ENCODE measurements at regions not wholly inside any gene's neighbourhood (a gene's known extent, or its start where the extent isn't known, plus 50 kb on each side); places are given as distances from the start of the nearest gene placed in this dataset.

- Histone ChIP-seq H3K27me3 (ENCODE audit: control insufficient read depth, insufficient read depth, low read length) (peaks cover 30% of the 10 kb centered on the region), H4K8ac (ENCODE audit: low read depth in 2 of 2, low read length in 2 of 2) (no peak overlapping the region), H4K5ac (ENCODE audit: low read depth, low read length) (no peak overlapping the region), H3K27ac (ENCODE audit: insufficient read depth, low read length) (no peak overlapping the region), H3K14ac (replicated peaks; ENCODE audit: low read depth, low read length) (no peak overlapping the region), H3K56ac (ENCODE audit: extremely low read depth, insufficient read depth, low read length) (no peak overlapping the region), H3K23ac (ENCODE audit: low read depth, low read length) (no peak overlapping the region), H3K36me3 (ENCODE audit: control insufficient read depth, insufficient read depth, low read length) (no peaks in the 10 kb centered on the region), H2BK5ac (ENCODE audit: low read depth, low read length, poor library complexity, severe bottlenecking) (no peak overlapping the region), H2BK20ac (ENCODE audit: low read depth, low read length) (no peak overlapping the region), H4K20me1 (ENCODE audit: insufficient read depth, low read length) (no peaks in the 10 kb centered on the region), H2BK15ac (ENCODE audit: low read depth, low read length) (no peak overlapping the region), H4K91ac (ENCODE audit: insufficient read depth, low read depth, low read length) (no peak overlapping the region), H3K4ac (ENCODE audit: low read depth, low read length) (no peak overlapping the region), H3K4me1 (ENCODE audit: control insufficient read depth, insufficient read depth, low read length) (no peaks in the 10 kb centered on the region), H3K4me3 (ENCODE audit: insufficient read depth, low read depth, low read length) (no peak overlapping the region), H3K9me1 (ENCODE audit: insufficient read depth, low read length) (no peaks in the 10 kb centered on the region), H2BK120ac (ENCODE audit: low read depth, low read length) (no peak overlapping the region), H2AK9ac (replicated peaks; ENCODE audit: low read depth, low read length, poor library complexity) (no peak overlapping the region), H3K4me2 (ENCODE audit: low read depth, low read length) (no peak overlapping the region), H3K9me3 (ENCODE audit: control insufficient read depth, insufficient read depth, low read length) (no peaks in the 10 kb centered on the region), H3K18ac (ENCODE audit: low read depth, low read length) (no peak overlapping the region), H2AFZ (replicated peaks; ENCODE audit: low read length, poor library complexity) (no peak overlapping the region), H3K9ac (ENCODE audit: low read depth, low read length) (no peak overlapping the region), H3K79me1 (ENCODE audit: low read depth in 1 of 2, low read length in 2 of 2) (no peaks in the 10 kb centered on the region), H2AK5ac (ENCODE audit: low read depth, low read length) (no peak overlapping the region)
- no peak for DNase-seq
- dilution Hi-C loops (cut with HindIII; ENCODE audit: low sequenced_read_pairs, unreplicated experiment) (no loop called here), intact Hi-C loops (cut with micrococcal nuclease) (no loop called here), in situ Hi-C loops (cut with MboI; ENCODE audit: low sequenced_read_pairs) (no loop called here)
- POLR2A ChIA-PET (ENCODE audit: unreplicated experiment) = no interaction called here
- ATAC-seq (ENCODE audit: low read depth) = no peak
- TF ChIP-seq MAFK (IDR thresholded peaks at IDR 0.05; ENCODE audit: low read depth, low read length) (no peak), BHLHE40 (IDR thresholded peaks at IDR 0.05; ENCODE audit: low read depth, low read length) (no peak), FOS (IDR thresholded peaks at IDR 0.05; ENCODE audit: low read depth, low read length) (no peak), MXI1 (IDR thresholded peaks at IDR 0.05; ENCODE audit: borderline replicate concordance, low read depth, low read length) (no peak), CEBPB (IDR thresholded peaks at IDR 0.05; ENCODE audit: low read depth, low read length) (no peak), NFE2L2 (IDR thresholded peaks at IDR 0.05; ENCODE audit: low read depth, low read length) (no peak)
- TF ChIP-seq, protein P1, sequence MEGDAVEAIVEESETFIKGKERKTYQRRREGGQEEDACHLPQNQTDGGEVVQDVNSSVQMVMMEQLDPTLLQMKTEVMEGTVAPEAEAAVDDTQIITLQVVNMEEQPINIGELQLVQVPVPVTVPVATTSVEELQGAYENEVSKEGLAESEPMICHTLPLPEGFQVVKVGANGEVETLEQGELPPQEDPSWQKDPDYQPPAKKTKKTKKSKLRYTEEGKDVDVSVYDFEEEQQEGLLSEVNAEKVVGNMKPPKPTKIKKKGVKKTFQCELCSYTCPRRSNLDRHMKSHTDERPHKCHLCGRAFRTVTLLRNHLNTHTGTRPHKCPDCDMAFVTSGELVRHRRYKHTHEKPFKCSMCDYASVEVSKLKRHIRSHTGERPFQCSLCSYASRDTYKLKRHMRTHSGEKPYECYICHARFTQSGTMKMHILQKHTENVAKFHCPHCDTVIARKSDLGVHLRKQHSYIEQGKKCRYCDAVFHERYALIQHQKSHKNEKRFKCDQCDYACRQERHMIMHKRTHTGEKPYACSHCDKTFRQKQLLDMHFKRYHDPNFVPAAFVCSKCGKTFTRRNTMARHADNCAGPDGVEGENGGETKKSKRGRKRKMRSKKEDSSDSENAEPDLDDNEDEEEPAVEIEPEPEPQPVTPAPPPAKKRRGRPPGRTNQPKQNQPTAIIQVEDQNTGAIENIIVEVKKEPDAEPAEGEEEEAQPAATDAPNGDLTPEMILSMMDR (conservative IDR thresholded peaks at IDR 0.05; ENCODE audit: low read depth, low read length) = no peak
- CTCF ChIA-PET = no interaction called here
- BruUV-seq (replicated peaks) = no TSS peak
- WGBS, 2 experiments (ENCODE audit: extremely low coverage in 2 of 2, insufficient read length in 1 of 2) = 33% methylated on average over 1 of the region's 8 CpGs; no CpG with 5 or more reads in 1 of the 2 experiments
Measured at GRCh38 chr2:113341191-113341869, 62.6 kb upstream of the PAX8 start.
